Neuronal stem cell (in vitro differentiated cells): ENCODE measurements at regions not wholly inside any gene's neighbourhood (a gene's known extent, or its start where the extent isn't known, plus 50 kb on each side); places are given as distances from the start of the nearest gene placed in this dataset.
A peak's percentile ranks its signal among the peaks of the same experiment; 100 is the strongest.

Experiments used
- DNase-seq: peaks from one replicate; pipeline ENCODE4 v3.0.0-alpha.2; 2013; ENCODE audit warnings: low spot score
- H2AFZ ChIP-seq: one replicate; pipeline ENCODE4 v1.6.1; 2013; ENCODE audit warnings: mild to moderate bottlenecking, low read length, inconsistent platforms
- H2AK5ac ChIP-seq: 2 replicates; pipeline ENCODE4 v1.6.1; 2013; ENCODE audit warnings: low read depth, mild to moderate bottlenecking, inconsistent platforms, low read length, moderate library complexity, mixed read lengths
- H2BK120ac ChIP-seq: 2 replicates; pipeline ENCODE4 v1.6.1; 2013; ENCODE audit warnings: low read depth, mild to moderate bottlenecking, inconsistent platforms, low read length, moderate library complexity, mixed read lengths
- H2BK12ac ChIP-seq: one replicate; pipeline ENCODE4 v1.6.1; 2013; ENCODE audit warnings: low read length, inconsistent platforms
- H2BK15ac ChIP-seq: 2 replicates; pipeline ENCODE4 v1.6.1; 2013; ENCODE audit warnings: mild to moderate bottlenecking, low read length, inconsistent platforms, mixed read lengths
- H2BK5ac ChIP-seq: one replicate; pipeline ENCODE4 v1.6.1; 2013; ENCODE audit warnings: inconsistent platforms, mild to moderate bottlenecking, low read length, moderate library complexity
- H3K14ac ChIP-seq: one replicate; pipeline ENCODE4 v1.6.1; 2013; ENCODE audit warnings: low read length, inconsistent platforms
- H3K18ac ChIP-seq: 2 replicates; pipeline ENCODE4 v1.6.1; 2013; ENCODE audit warnings: low read length, inconsistent platforms
- H3K23ac ChIP-seq: 2 replicates; pipeline ENCODE4 v1.6.1; 2013; ENCODE audit warnings: low read depth, mild to moderate bottlenecking, mixed read lengths, low read length, inconsistent platforms; ENCODE audit not compliant: poor library complexity
- H3K27ac ChIP-seq: replicated peaks from 3 replicates; pipeline ENCODE4 v1.5.1; 2013; ENCODE audit warnings: low read length, inconsistent platforms
- H3K27me3 ChIP-seq, 3 experiments: 2 replicates each; pipeline ENCODE4 v1.6.1; 2013; ENCODE audit warnings: low read length in 3 of 3, mild to moderate bottlenecking in 2 of 3, inconsistent platforms in 1 of 3, low read depth in 1 of 3, mixed read lengths in 1 of 3, moderate library complexity in 1 of 3; ENCODE audit not compliant: control insufficient read depth in 3 of 3, insufficient read depth in 3 of 3
- H3K36me3 ChIP-seq, 2 donors: replicated peaks in 1 of 2; 2 replicates each; pipeline ENCODE4 v1.6.1; 2013; ENCODE audit warnings: low read length in 2 of 2; ENCODE audit not compliant: control insufficient read depth in 2 of 2, insufficient read depth in 2 of 2
- H3K4ac ChIP-seq: 2 replicates; pipeline ENCODE4 v1.6.1; 2013; ENCODE audit warnings: inconsistent platforms, mild to moderate bottlenecking, low read length, moderate library complexity
- H3K4me1 ChIP-seq, 2 donors: 1 replicate in 1 of 2; 2 replicates in 1 of 2; pipeline ENCODE4 v1.6.1; 2013; ENCODE audit warnings: low read length in 2 of 2, low read depth in 1 of 2; ENCODE audit not compliant: control insufficient read depth in 2 of 2, insufficient read depth in 1 of 2
- H3K4me2 ChIP-seq: one replicate; pipeline ENCODE4 v1.6.1; 2013; ENCODE audit warnings: mild to moderate bottlenecking, low read length, inconsistent platforms; ENCODE audit not compliant: insufficient read depth, poor library complexity, severe bottlenecking
- H3K4me3 ChIP-seq, 2 donors: 2 replicates each; pipeline ENCODE4 v1.5.1; 2013; ENCODE audit warnings: low read length in 2 of 2, mild to moderate bottlenecking in 2 of 2, inconsistent platforms in 1 of 2, moderate library complexity in 1 of 2
- H3K79me1 ChIP-seq: one replicate; pipeline ENCODE4 v1.6.1; 2013; ENCODE audit warnings: low read depth, mild to moderate bottlenecking, inconsistent platforms, low read length, moderate library complexity
- H3K9ac ChIP-seq: one replicate; pipeline ENCODE4 v1.6.1; 2013; ENCODE audit warnings: mild to moderate bottlenecking, low read depth, low read length, inconsistent platforms; ENCODE audit not compliant: poor library complexity
- H3K9me3 ChIP-seq, 2 donors: replicated peaks in 1 of 2; 2 replicates each; pipeline versions ENCODE3 to v1.6.1; 2013; ENCODE audit warnings: low read length in 2 of 2, mild to moderate bottlenecking in 2 of 2, inconsistent platforms in 1 of 2, low read depth in 1 of 2, mixed read lengths in 1 of 2, moderate library complexity in 1 of 2; ENCODE audit not compliant: control insufficient read depth in 2 of 2, insufficient read depth in 1 of 2
- H4K8ac ChIP-seq: one replicate; pipeline ENCODE4 v1.6.1; 2013; ENCODE audit warnings: low read depth, mild to moderate bottlenecking, inconsistent platforms, low read length, moderate library complexity
- H4K91ac ChIP-seq: one replicate; pipeline ENCODE4 v1.6.1; 2013; ENCODE audit warnings: low read length, low read depth, mild to moderate bottlenecking, inconsistent platforms; ENCODE audit not compliant: poor library complexity
- WGBS, 2 donors: extraction: QIAGEN DNeasy Blood & Tissue Kit; methylation state at CpG; one replicate each; pipeline ENCODE4 v1.1.7; 2013; ENCODE audit warnings: missing lambda C conversion rate in 2 of 2, mixed read lengths in 1 of 2; ENCODE audit not compliant: insufficient read length in 2 of 2, insufficient replicate concordance in 1 of 2; ENCODE audit errors: extremely low coverage in 2 of 2; 5-methylcytosine and 5-hydroxymethylcytosine counted together

DNA sequence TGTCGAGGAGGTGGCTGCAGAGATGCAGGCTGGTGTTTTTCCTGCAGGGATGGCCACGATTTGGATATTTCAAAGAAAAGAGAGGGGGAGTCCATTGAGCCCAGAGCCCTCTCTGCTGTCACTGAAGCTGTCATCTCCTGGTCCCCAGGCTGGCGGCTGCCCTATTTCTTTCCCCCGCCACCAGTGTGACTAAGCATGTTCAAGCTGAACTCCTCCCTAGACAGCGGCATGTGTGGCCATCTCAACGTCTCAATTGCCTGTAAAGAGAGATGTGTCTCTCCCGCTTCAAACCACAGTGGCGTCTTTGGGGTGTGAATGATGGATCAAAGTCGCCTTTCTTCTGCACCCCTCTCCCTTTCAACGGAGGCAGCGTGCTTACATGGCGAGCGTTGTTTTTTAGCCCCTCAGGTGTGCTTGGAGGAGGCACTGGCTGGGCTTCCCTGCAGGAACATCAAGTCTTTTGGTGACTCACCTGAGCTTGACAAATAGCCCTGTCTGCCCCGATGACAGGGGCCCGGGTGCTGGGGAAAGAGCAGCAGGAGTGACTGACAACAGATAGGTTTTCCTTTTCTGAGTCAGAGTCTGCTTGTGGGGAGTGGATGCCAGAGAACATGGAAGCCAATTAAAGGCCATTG, 346.4 kb upstream of the AJAP1 start:
- Histone ChIP-seq H3K18ac (no peak overlapping the region), H3K4me3 (no peak overlapping the region), H3K36me3 (no peaks in the 10 kb centered on the region), H2AFZ (no peak overlapping the region), H2AK5ac (no peak overlapping the region), H3K4me2 (no peak overlapping the region), H3K4ac (no peak overlapping the region), H3K14ac (no peak overlapping the region), H3K27me3 (no peaks in the 10 kb centered on the region), H3K23ac (no peak overlapping the region), H2BK12ac (no peak overlapping the region), H2BK5ac (no peak overlapping the region), H3K9me3 (peaks cover 2 to 9% of the 10 kb centered on the region in 2 donors), H3K79me1 (no peaks in the 10 kb centered on the region), H4K8ac (no peak overlapping the region), H2BK15ac (no peak overlapping the region), H3K9ac (no peak overlapping the region), H3K4me1 (no peaks in the 10 kb centered on the region), H2BK120ac (no peak overlapping the region), H3K27ac (no peak overlapping the region), H4K91ac (no peak overlapping the region)
- DNase-seq = no peak
- WGBS, 2 donors = no CpG with 5 or more reads among the region's 15 CpGs

DNA sequence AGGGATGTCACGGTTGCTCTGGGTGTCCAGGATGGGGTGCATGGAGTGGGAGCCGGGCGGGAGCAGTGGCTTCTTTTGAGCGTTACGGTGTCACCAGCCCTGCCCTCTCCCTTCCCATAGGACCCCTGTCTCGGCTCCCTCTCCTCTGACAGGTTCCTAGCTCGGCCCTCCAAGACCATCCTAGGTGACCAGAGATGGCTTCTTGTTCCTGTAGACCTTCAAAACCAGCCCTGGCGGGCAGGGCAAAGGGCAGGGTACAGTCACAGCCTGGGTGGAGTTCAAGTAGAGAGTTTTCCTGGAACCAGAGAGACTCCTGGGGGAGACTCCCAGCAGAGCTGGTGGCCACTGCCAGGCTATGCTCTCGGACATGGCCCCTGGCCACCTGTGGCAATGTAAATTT, 345.6 kb upstream of the AJAP1 start:
- H4K91ac ChIP-seq = no peak overlapping the region
- no peak overlapping the region for H3K14ac ChIP-seq
- H2BK15ac ChIP-seq = no peak overlapping the region
- no peak overlapping the region for H3K9ac ChIP-seq
- H3K18ac ChIP-seq = no peak overlapping the region
- no peak overlapping the region for H2AK5ac ChIP-seq
- H2BK120ac ChIP-seq = no peak overlapping the region
- H3K9me3 ChIP-seq = peaks cover 2 to 11% of the 10 kb centered on the region in 2 donors
- H3K4me1 ChIP-seq = no peaks in the 10 kb centered on the region
- H2BK12ac ChIP-seq = no peak overlapping the region
- H3K4ac ChIP-seq = no peak overlapping the region
- no peak overlapping the region for H2BK5ac ChIP-seq
- no peaks in the 10 kb centered on the region for H3K36me3 ChIP-seq
- no peak overlapping the region for H3K27ac ChIP-seq
- H3K4me3 ChIP-seq = no peak overlapping the region
- no CpG with 5 or more reads among the region's 9 CpGs for WGBS, 2 donors
- H3K4me2 ChIP-seq = no peak overlapping the region
- H2AFZ ChIP-seq = no peak overlapping the region
- H3K27me3 ChIP-seq = no peaks in the 10 kb centered on the region
- no peak for DNase-seq
- H3K23ac ChIP-seq = no peak overlapping the region
- H3K79me1 ChIP-seq = no peaks in the 10 kb centered on the region
- no peak overlapping the region for H4K8ac ChIP-seq

DNA sequence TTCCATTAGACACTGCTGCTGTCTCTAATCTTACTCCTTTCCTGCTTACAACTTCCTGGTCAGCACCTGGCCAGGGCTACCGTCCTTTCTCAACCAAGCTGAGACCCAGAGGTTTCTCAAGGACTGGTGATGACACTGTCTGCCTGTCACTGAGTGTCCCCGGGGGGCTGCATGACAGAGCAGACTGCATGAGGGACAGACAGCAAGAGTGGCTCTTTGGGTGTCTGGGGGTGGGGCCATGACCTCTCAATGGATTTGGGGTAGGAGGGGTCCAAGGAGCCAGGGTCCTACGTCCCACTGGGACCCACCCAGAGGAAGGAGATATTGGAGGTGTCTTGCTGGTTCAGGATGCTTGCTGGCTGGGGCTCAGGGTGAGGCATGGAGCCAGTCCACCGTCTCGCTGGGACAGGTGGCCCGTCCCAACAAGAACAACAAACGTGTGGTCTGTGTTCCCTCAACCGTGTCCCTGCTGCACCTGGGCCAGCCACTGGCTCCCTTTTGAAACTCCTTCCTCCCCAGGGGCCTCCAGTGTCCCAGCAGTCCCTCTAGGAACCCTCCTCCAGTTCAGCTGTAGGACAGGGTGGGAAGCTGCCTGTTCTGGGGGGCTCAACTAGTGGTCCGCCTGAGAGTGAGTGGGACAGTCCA, 344.6 kb upstream of the AJAP1 start:
- Histone ChIP-seq H3K79me1 (no peaks in the 10 kb centered on the region), H3K14ac (peak overlapping the region; percentile 60), H3K27ac (no peak overlapping the region), H4K91ac (no peak overlapping the region), H2AK5ac (peak overlapping the region; percentile 60), H2BK5ac (peak overlapping the region; percentile 28), H2BK12ac (no peak overlapping the region), H2BK120ac (no peak overlapping the region), H3K4me2 (no peak overlapping the region), H3K4me1 (no peaks in the 10 kb centered on the region), H3K9ac (no peak overlapping the region), H2BK15ac (peak overlapping the region; percentile 51), H3K9me3 (peaks cover 2 to 11% of the 10 kb centered on the region in 2 donors), H3K4me3 (peak overlapping the region in 1 of 2 donors; percentile 29), H2AFZ (no peak overlapping the region), H3K4ac (no peak overlapping the region), H3K18ac (no peak overlapping the region), H3K36me3 (no peaks in the 10 kb centered on the region), H3K27me3 (no peaks in the 10 kb centered on the region), H4K8ac (no peak overlapping the region), H3K23ac (no peak overlapping the region)
- no peak for DNase-seq
- no CpG with 5 or more reads among the region's 9 CpGs for WGBS, 2 donors

DNA sequence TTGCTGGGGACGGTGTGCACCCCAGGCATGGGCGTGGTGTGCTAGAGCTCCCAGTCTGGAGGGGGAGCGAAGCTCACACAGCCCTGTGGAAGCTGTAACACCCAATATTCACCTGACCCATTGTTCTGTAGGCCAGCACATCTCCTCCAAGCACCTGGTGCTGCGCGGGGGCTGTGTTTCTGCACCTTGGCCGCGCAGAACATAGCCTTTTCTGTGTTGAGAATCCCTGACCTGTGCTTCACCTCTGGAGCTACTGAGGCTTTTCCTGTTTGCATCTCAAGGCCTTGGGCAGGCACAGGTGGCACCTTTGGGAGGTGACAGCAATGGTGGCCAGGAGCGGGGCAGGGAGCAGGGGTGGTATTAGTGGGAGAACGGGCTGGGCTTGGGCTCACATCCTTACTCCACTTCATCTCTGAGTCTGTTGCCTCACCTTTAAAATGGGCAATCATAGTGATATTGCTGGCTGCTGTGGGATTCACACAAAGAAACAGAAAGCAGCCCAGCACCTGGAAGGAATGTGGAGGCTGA, 343.9 kb upstream of the AJAP1 start:
- no peak overlapping the region for H3K4ac ChIP-seq
- H3K27ac ChIP-seq = no peak overlapping the region
- H3K9ac ChIP-seq = no peak overlapping the region
- no peak overlapping the region for H2BK15ac ChIP-seq
- no peaks in the 10 kb centered on the region for H3K36me3 ChIP-seq
- H3K4me1 ChIP-seq = no peaks in the 10 kb centered on the region
- no peak for DNase-seq
- H3K4me2 ChIP-seq = no peak overlapping the region
- no peak overlapping the region for H4K91ac ChIP-seq
- WGBS, 2 donors = no CpG with 5 or more reads among the region's 9 CpGs
- no peak overlapping the region for H4K8ac ChIP-seq
- peak overlapping the region; percentile 8 for H3K18ac ChIP-seq
- H3K27me3 ChIP-seq = no peaks in the 10 kb centered on the region
- H3K4me3 ChIP-seq = peak overlapping the region in 1 of 2 donors; percentile 29
- no peak overlapping the region for H2BK12ac ChIP-seq
- peak overlapping the region; percentile 60 for H2AK5ac ChIP-seq
- H3K14ac ChIP-seq = peak overlapping the region; percentile 60
- peaks cover 2 to 8% of the 10 kb centered on the region in 2 donors for H3K9me3 ChIP-seq
- H3K23ac ChIP-seq = no peak overlapping the region
- no peaks in the 10 kb centered on the region for H3K79me1 ChIP-seq
- peak overlapping the region; percentile 28 for H2BK5ac ChIP-seq
- no peak overlapping the region for H2AFZ ChIP-seq
- no peak overlapping the region for H2BK120ac ChIP-seq
